ENCODE measurements at regions not wholly inside any gene's neighbourhood (a gene's known extent, or its start where the extent isn't known, plus 50 kb on each side); places are given as distances from the start of the nearest gene placed in this dataset.

DNA sequence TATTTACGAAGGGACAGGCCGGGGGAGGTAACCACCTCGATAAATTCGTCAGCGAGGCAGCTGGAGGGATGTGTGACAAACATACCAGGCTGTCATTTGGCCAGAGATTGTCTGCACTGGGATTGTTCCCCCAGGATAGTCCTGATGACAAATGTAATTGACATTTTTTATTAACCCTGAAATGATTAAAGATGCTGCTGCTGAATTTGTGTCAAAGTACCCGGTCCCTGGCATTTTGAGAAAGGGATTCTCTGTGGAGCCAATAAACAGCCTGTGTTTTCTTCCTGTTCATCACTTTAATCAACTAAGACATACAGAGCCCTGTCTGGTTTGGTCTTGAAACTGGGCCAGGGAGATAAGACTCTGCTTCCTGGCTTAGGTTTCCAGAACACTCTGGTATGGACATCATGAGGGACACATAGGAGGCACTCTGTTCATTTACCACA lies 117.6 kb downstream of the SLC25A47 start (continued):
- TF ChIP-seq, protein P1, sequence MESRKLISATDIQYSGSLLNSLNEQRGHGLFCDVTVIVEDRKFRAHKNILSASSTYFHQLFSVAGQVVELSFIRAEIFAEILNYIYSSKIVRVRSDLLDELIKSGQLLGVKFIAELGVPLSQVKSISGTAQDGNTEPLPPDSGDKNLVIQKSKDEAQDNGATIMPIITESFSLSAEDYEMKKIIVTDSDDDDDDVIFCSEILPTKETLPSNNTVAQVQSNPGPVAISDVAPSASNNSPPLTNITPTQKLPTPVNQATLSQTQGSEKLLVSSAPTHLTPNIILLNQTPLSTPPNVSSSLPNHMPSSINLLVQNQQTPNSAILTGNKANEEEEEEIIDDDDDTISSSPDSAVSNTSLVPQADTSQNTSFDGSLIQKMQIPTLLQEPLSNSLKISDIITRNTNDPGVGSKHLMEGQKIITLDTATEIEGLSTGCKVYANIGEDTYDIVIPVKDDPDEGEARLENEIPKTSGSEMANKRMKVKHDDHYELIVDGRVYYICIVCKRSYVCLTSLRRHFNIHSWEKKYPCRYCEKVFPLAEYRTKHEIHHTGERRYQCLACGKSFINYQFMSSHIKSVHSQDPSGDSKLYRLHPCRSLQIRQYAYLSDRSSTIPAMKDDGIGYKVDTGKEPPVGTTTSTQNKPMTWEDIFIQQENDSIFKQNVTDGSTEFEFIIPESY (CRISPR knock-in tag; IDR thresholded peaks at IDR 0.05), result no peak
- TF ChIP-seq MTA3 (IDR thresholded peaks at IDR 0.05; ENCODE audit: borderline replicate concordance), result no peak
- 0 out of 2 replicates have a peak, but pooled peaks have one; percentile 38 for TF ChIP-seq GATA2 (CRISPR knock-in tag; IDR thresholded peaks at IDR 0.05)
- TF ChIP-seq TCF3 (CRISPR knock-in tag; IDR thresholded peaks at IDR 0.05), result peak; percentile 74
- TF ChIP-seq, protein P2, sequence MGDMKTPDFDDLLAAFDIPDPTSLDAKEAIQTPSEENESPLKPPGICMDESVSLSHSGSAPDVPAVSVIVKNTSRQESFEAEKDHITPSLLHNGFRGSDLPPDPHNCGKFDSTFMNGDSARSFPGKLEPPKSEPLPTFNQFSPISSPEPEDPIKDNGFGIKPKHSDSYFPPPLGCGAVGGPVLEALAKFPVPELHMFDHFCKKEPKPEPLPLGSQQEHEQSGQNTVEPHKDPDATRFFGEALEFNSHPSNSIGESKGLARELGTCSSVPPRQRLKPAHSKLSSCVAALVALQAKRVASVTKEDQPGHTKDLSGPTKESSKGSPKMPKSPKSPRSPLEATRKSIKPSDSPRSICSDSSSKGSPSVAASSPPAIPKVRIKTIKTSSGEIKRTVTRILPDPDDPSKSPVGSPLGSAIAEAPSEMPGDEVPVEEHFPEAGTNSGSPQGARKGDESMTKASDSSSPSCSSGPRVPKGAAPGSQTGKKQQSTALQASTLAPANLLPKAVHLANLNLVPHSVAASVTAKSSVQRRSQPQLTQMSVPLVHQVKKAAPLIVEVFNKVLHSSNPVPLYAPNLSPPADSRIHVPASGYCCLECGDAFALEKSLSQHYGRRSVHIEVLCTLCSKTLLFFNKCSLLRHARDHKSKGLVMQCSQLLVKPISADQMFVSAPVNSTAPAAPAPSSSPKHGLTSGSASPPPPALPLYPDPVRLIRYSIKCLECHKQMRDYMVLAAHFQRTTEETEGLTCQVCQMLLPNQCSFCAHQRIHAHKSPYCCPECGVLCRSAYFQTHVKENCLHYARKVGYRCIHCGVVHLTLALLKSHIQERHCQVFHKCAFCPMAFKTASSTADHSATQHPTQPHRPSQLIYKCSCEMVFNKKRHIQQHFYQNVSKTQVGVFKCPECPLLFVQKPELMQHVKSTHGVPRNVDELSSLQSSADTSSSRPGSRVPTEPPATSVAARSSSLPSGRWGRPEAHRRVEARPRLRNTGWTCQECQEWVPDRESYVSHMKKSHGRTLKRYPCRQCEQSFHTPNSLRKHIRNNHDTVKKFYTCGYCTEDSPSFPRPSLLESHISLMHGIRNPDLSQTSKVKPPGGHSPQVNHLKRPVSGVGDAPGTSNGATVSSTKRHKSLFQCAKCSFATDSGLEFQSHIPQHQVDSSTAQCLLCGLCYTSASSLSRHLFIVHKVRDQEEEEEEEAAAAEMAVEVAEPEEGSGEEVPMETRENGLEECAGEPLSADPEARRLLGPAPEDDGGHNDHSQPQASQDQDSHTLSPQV (IDR thresholded peaks at IDR 0.05), result no peak
- no peak for TF ChIP-seq PHTF2 (CRISPR knock-in tag; IDR thresholded peaks at IDR 0.05)
- no peak for TF ChIP-seq DNMT1 (IDR thresholded peaks at IDR 0.05)
- no peak for TF ChIP-seq ZKSCAN1 (IDR thresholded peaks at IDR 0.05; ENCODE audit: low read depth, low read length)
- TF ChIP-seq, protein P3, sequence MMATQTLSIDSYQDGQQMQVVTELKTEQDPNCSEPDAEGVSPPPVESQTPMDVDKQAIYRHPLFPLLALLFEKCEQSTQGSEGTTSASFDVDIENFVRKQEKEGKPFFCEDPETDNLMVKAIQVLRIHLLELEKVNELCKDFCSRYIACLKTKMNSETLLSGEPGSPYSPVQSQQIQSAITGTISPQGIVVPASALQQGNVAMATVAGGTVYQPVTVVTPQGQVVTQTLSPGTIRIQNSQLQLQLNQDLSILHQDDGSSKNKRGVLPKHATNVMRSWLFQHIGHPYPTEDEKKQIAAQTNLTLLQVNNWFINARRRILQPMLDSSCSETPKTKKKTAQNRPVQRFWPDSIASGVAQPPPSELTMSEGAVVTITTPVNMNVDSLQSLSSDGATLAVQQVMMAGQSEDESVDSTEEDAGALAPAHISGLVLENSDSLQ (IDR thresholded peaks at IDR 0.05), result 0 out of 2 replicates have a peak, but pooled peaks have one; percentile 22
- no peak for TF ChIP-seq ZC3H8 (IDR thresholded peaks at IDR 0.05)
- TF ChIP-seq ZFP30 (CRISPR knock-in tag; IDR thresholded peaks at IDR 0.05; ENCODE audit: borderline replicate concordance), result no peak
- peak in 1 of 2 experiments; percentile 61; a peak in 1 of 4 replicates for TF ChIP-seq RCOR1 (IDR thresholded peaks at IDR 0.05; ENCODE audit: borderline replicate concordance in 1 of 2, low read depth in 2 of 2, low read length in 2 of 2)
- no peak for TF ChIP-seq STAT5A (IDR thresholded peaks at IDR 0.05; ENCODE audit: borderline replicate concordance, low read length)
- peak; percentile 65 for TF ChIP-seq TEAD4 (IDR thresholded peaks at IDR 0.05; ENCODE audit: low read length)
- no peak for TF ChIP-seq TEAD4 (CRISPR knock-in tag; IDR thresholded peaks at IDR 0.05; ENCODE audit: borderline replicate concordance)
- no peak for TF ChIP-seq NR2C1 (IDR thresholded peaks at IDR 0.05)
- TF ChIP-seq NR2C1 (tag; IDR thresholded peaks at IDR 0.05), result no peak
- no peak for TF ChIP-seq SLC30A9 (CRISPR knock-in tag; IDR thresholded peaks at IDR 0.05)
- no peak for TF ChIP-seq ZNF212 (CRISPR knock-in tag; IDR thresholded peaks at IDR 0.05)
- TF ChIP-seq KLF16 (IDR thresholded peaks at IDR 0.05), result no peak
- TF ChIP-seq, protein P4, sequence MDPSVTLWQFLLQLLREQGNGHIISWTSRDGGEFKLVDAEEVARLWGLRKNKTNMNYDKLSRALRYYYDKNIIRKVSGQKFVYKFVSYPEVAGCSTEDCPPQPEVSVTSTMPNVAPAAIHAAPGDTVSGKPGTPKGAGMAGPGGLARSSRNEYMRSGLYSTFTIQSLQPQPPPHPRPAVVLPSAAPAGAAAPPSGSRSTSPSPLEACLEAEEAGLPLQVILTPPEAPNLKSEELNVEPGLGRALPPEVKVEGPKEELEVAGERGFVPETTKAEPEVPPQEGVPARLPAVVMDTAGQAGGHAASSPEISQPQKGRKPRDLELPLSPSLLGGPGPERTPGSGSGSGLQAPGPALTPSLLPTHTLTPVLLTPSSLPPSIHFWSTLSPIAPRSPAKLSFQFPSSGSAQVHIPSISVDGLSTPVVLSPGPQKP (CRISPR knock-in tag; IDR thresholded peaks at IDR 0.05), result no peak
- no peak for TF ChIP-seq DACH1 (IDR thresholded peaks at IDR 0.05; ENCODE audit: partially characterized antibody)
- no peak for TF ChIP-seq ERF (CRISPR knock-in tag; IDR thresholded peaks at IDR 0.05)
- TF ChIP-seq RBM22 (IDR thresholded peaks at IDR 0.05; ENCODE audit: low read depth, low read length, poor library complexity, severe bottlenecking), result no peak
